DOHH2 (cell line): ENCODE measurements at regions not wholly inside any gene's neighbourhood (a gene's known extent, or its start where the extent isn't known, plus 50 kb on each side); places are given as distances from the start of the nearest gene placed in this dataset.

Experiments
- H3F3A ChIP-seq: fragments of 200-600 bp; sonication (generic), shearing (Covaris generic); 2 replicates; pipeline ENCODE4 v1.6.0; 2016; ENCODE audit warnings: antibody characterized with exemption, mild to moderate bottlenecking; ENCODE audit not compliant: control insufficient read depth, insufficient read depth
- H3K27ac ChIP-seq: fragments of 200-600 bp; sonication (generic); 2 replicates; pipeline ENCODE4 v1.5.1; 2014; ENCODE audit warnings: low read depth, mild to moderate bottlenecking, low read length, moderate library complexity
- H3K27me3 ChIP-seq: fragments of 200-600 bp; sonication (generic); 2 replicates; pipeline ENCODE4 v1.6.1; 2014; ENCODE audit warnings: mild to moderate bottlenecking, low read length, mixed read lengths; ENCODE audit not compliant: control insufficient read depth
- H3K36me3 ChIP-seq: fragments of 200-600 bp; sonication (generic); 2 replicates; pipeline ENCODE4 v1.6.1; 2014; ENCODE audit warnings: mild to moderate bottlenecking, low read length, moderate library complexity, mixed read lengths; ENCODE audit not compliant: control insufficient read depth
- H3K4me1 ChIP-seq: fragments of 200-600 bp; sonication (generic); 2 replicates; pipeline ENCODE4 v1.6.1; 2014; ENCODE audit warnings: mild to moderate bottlenecking, low read length, mixed read lengths; ENCODE audit not compliant: control insufficient read depth
- H3K4me2 ChIP-seq: fragments of 200-600 bp; sonication (generic); 2 replicates; pipeline ENCODE4 v1.6.0; 2014; ENCODE audit warnings: mild to moderate bottlenecking, low read length, moderate library complexity
- H3K4me3 ChIP-seq: fragments of 200-600 bp; sonication (generic); 2 replicates; pipeline ENCODE4 v1.5.1; 2014; ENCODE audit warnings: mild to moderate bottlenecking, low read length, mixed read lengths
- H3K79me2 ChIP-seq: fragments of 200-600 bp; sonication (generic); 2 replicates; pipeline ENCODE4 v1.6.1; 2014; ENCODE audit warnings: mild to moderate bottlenecking, low read length, mixed read lengths; ENCODE audit not compliant: control insufficient read depth
- H3K9me2 ChIP-seq: fragments of 200-600 bp; sonication (generic); replicated peaks from 2 replicates; pipeline ENCODE4 v1.6.1; 2014; ENCODE audit warnings: mild to moderate bottlenecking, low read length, mixed read lengths; ENCODE audit not compliant: control insufficient read depth
- H3K9me3 ChIP-seq: fragments of 200-600 bp; sonication (generic); 2 replicates; pipeline ENCODE4 v1.6.1; 2014; ENCODE audit warnings: antibody characterized with exemption, low read length, mixed read lengths; ENCODE audit not compliant: control insufficient read depth, insufficient read depth
- H4K20me1 ChIP-seq: fragments of 200-600 bp; sonication (generic); 2 replicates; pipeline ENCODE4 v1.6.0; 2014; ENCODE audit warnings: low read depth, mild to moderate bottlenecking, antibody characterized with exemption, low read length, moderate library complexity; ENCODE audit not compliant: control insufficient read depth, insufficient read depth
- CTCF ChIP-seq: fragments of 200-600 bp; sonication (generic); IDR thresholded peaks from one replicate; pipeline ENCODE4 v1.5.1; 2014; ENCODE audit warnings: antibody characterized with exemption, mild to moderate bottlenecking, low read depth, low read length; ENCODE audit not compliant: poor library complexity, severe bottlenecking
- EZH2phosphoT487 ChIP-seq: fragments of 200-600 bp; sonication (generic); IDR thresholded peaks from 2 replicates; pipeline ENCODE4 v1.6.1; 2017; ENCODE audit warnings: borderline replicate concordance, mild to moderate bottlenecking, antibody characterized with exemption, low read length, moderate library complexity, mixed read lengths

- Histone ChIP-seq H3K79me2 (no peaks in the 10 kb centered on the region), H3K36me3 (no peaks in the 10 kb centered on the region), H3K4me3 (no peak overlapping the region), H3K9me2 (no peaks in the 10 kb centered on the region), H3F3A (no peaks in the 10 kb centered on the region), H3K27ac (no peak overlapping the region), H3K9me3 (no peaks in the 10 kb centered on the region), H3K4me2 (no peak overlapping the region), H4K20me1 (no peaks in the 10 kb centered on the region), H3K4me1 (no peaks in the 10 kb centered on the region), H3K27me3 (peaks cover 38% of the 10 kb centered on the region)
- TF ChIP-seq EZH2phosphoT487: no peak
- TF ChIP-seq CTCF: no peak
Measured at GRCh38 chr7:22016507-22016906, 70.8 kb upstream of the CDCA7L start.

DNA sequence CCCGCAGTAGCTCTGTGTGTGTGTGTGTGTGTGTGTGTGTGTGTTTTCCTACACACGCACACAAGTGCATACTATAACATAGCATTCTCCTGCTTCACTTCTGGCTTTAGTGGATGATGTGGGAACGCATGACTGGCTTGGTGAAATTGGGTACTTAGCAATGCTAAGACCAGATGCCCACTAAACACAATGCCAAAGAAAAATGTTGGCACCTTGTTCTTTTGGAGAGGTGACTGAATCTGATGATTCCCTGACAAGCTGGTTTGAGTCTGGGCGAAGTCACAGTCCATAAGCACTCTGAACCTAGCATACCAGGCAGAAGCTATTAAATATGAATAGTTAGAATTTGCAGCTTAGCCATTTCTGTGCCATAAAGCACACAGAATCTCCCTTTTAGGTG, 68.0 kb upstream of the CDCA7L start:
- no peak overlapping the region for H3K27ac ChIP-seq
- H4K20me1 ChIP-seq: no peaks in the 10 kb centered on the region
- H3K27me3 ChIP-seq: peaks cover 34% of the 10 kb centered on the region
- no peaks in the 10 kb centered on the region for H3K79me2 ChIP-seq
- H3K9me3 ChIP-seq: no peaks in the 10 kb centered on the region
- no peak overlapping the region for H3K4me3 ChIP-seq
- H3K36me3 ChIP-seq: no peaks in the 10 kb centered on the region
- no peak overlapping the region for H3K4me2 ChIP-seq
- no peaks in the 10 kb centered on the region for H3K9me2 ChIP-seq
- H3F3A ChIP-seq: no peaks in the 10 kb centered on the region
- H3K4me1 ChIP-seq: no peaks in the 10 kb centered on the region
- TF ChIP-seq EZH2phosphoT487 (no peak), CTCF (no peak)

DNA sequence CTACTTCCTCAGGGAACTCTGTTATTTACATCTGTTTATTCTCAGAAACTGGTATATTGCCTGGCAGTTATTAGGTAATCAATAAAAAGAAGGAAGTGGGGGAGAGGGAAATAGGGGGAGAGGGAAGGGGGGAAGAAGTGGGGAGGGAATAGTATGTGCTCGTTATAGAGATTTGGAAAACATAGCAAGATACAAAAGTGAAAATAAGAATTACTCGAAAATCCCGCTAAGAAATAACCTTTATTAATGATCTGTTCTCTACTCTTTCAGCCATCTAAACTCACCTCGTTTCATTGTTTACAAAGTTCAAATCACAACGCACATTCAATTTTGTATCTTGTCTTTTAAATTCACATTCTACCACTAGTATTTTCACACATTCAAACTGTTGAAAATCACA, 63.0 kb upstream of the CDCA7L start:
- Histone ChIP-seq H3K9me3 (no peaks in the 10 kb centered on the region), H3K9me2 (no peaks in the 10 kb centered on the region), H3K27ac (no peak overlapping the region), H3K4me3 (no peak overlapping the region), H3K36me3 (no peaks in the 10 kb centered on the region), H4K20me1 (no peaks in the 10 kb centered on the region), H3K27me3 (peaks cover 32% of the 10 kb centered on the region), H3K4me2 (no peak overlapping the region), H3K4me1 (no peaks in the 10 kb centered on the region), H3K79me2 (no peaks in the 10 kb centered on the region), H3F3A (no peaks in the 10 kb centered on the region)
- no peak for TF ChIP-seq CTCF
- no peak for TF ChIP-seq EZH2phosphoT487

DNA sequence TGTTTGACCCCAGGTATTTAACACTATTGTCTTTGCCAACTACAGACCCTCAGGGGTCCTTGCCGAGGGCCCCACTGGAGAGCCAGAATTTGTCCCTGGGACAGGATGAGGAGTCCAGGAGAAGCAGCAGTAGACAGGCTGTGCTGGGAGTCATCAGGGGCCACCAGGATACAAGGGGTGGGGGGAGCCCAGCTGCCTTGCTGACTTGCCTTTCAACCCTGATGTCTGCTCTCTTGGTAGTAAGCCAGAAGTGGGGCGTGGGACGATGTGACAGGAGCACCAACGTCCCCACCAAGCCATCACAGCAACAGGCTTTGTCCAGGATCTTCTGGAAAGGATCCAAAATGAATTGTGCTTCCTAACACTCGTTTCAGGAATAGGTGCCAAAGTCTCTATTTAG, 62.4 kb upstream of the CDCA7L start:
- Histone ChIP-seq H3F3A (no peaks in the 10 kb centered on the region), H3K9me2 (no peaks in the 10 kb centered on the region), H3K27ac (no peak overlapping the region), H3K4me2 (no peak overlapping the region), H4K20me1 (no peaks in the 10 kb centered on the region), H3K4me1 (no peaks in the 10 kb centered on the region), H3K9me3 (no peaks in the 10 kb centered on the region), H3K79me2 (no peaks in the 10 kb centered on the region), H3K4me3 (no peak overlapping the region), H3K27me3 (peaks cover 33% of the 10 kb centered on the region), H3K36me3 (no peaks in the 10 kb centered on the region)
- TF ChIP-seq CTCF (no peak), EZH2phosphoT487 (no peak)
